SK-N-SH treated with all-trans-retinoic acid at 6 μM for 48 hours (cell line): ENCODE measurements at regions not wholly inside any gene's neighbourhood (a gene's known extent, or its start where the extent isn't known, plus 50 kb on each side); places are given as distances from the start of the nearest gene placed in this dataset.
"Not testable (repeated sequence)": the region's sequence is repeated elsewhere in the genome, so short reads cannot be mapped to it uniquely, and the experiment has no call there.

Source experiments
- ATAC-seq: fragments of 200-7000 bp; cut with Tn5 transposase; 3 replicates; pipeline ENCODE4 v1.9.1; 2020; ENCODE audit warnings: mild to moderate bottlenecking, moderate library complexity
- ARNTL ChIP-seq: fragments of 450-650 bp; formaldehyde crosslinking; IDR thresholded peaks from 2 replicates; pipeline ENCODE4 v1.5.0; 2020; ENCODE audit warnings: low read depth, mild to moderate bottlenecking, moderate library complexity, borderline replicate concordance
- CREB5 ChIP-seq: fragments of 250-450 bp; sonication (Bioruptor Pico); IDR thresholded peaks from 2 replicates; pipeline ENCODE4 v1.5.1; 2020; ENCODE audit warnings: low read depth, mild to moderate bottlenecking, moderate library complexity
- CSDC2 ChIP-seq: fragments of 250-450 bp; sonication (Bioruptor Pico); IDR thresholded peaks from 2 replicates; pipeline ENCODE4 v1.5.0; 2020; ENCODE audit warnings: mild to moderate bottlenecking, moderate library complexity
- GLIS3 ChIP-seq: fragments of 250-450 bp; sonication (Bioruptor Pico); IDR thresholded peaks from 2 replicates; pipeline ENCODE4 v1.5.0; 2020; ENCODE audit warnings: mild to moderate bottlenecking, moderate library complexity
- ISL1 ChIP-seq: fragments of 250-450 bp; sonication (Bioruptor Pico); IDR thresholded peaks from 2 replicates; pipeline ENCODE4 v2.1.2; 2022; ENCODE audit warnings: mild to moderate bottlenecking, moderate library complexity
- OSR1 ChIP-seq: fragments of 250-450 bp; sonication (Bioruptor Pico); IDR thresholded peaks from 2 replicates; pipeline ENCODE4 v1.8.0; 2022; ENCODE audit warnings: moderate library complexity, mild to moderate bottlenecking, inconsistent platforms
- POU6F1 ChIP-seq: fragments of 250-450 bp; sonication (Bioruptor Pico); IDR thresholded peaks from 2 replicates; pipeline ENCODE4 v1.8.0; 2021; ENCODE audit warnings: low read depth, mild to moderate bottlenecking, moderate library complexity, borderline replicate concordance
- PPARA ChIP-seq: fragments of 250-450 bp; sonication (Bioruptor Pico); IDR thresholded peaks from 2 replicates; pipeline ENCODE4 v1.5.0; 2020; ENCODE audit warnings: mild to moderate bottlenecking, borderline replicate concordance
- SNAI2 ChIP-seq: fragments of 250-450 bp; sonication (Bioruptor Pico); IDR thresholded peaks from 2 replicates; pipeline ENCODE4 v1.5.0; 2020; ENCODE audit warnings: mild to moderate bottlenecking, moderate library complexity
- TCF4 ChIP-seq: fragments of 250-450 bp; sonication (Bioruptor Pico); IDR thresholded peaks from 2 replicates; pipeline ENCODE4 v1.8.0; 2021; ENCODE audit warnings: mild to moderate bottlenecking, moderate library complexity, borderline replicate concordance
- TOX ChIP-seq: fragments of 250-450 bp; sonication (Bioruptor Pico); IDR thresholded peaks from 2 replicates; pipeline ENCODE4 v1.8.0; 2021; ENCODE audit warnings: mild to moderate bottlenecking, moderate library complexity, borderline replicate concordance
- ZC3H10 ChIP-seq: fragments of 250-450 bp; sonication (Bioruptor Pico); IDR thresholded peaks from 2 replicates; pipeline ENCODE4 v1.5.1; 2021; ENCODE audit warnings: mild to moderate bottlenecking, moderate library complexity
- ZFP3 ChIP-seq: fragments of 250-450 bp; sonication (Bioruptor Pico); IDR thresholded peaks from 2 replicates; pipeline ENCODE4 v1.5.0; 2020; ENCODE audit warnings: mild to moderate bottlenecking, moderate library complexity
- ZFP30 ChIP-seq: fragments of 450-650 bp; formaldehyde crosslinking; IDR thresholded peaks from 2 replicates; pipeline ENCODE4 v1.5.0; 2022; ENCODE audit warnings: mild to moderate bottlenecking, moderate library complexity
- ZNF565 ChIP-seq: fragments of 450-650 bp; formaldehyde crosslinking; conservative IDR thresholded peaks from 2 replicates; pipeline ENCODE4 v1.5.0; 2020; ENCODE audit warnings: low read depth, mild to moderate bottlenecking, moderate library complexity
- ZNF70 ChIP-seq: fragments of 450-650 bp; formaldehyde crosslinking; IDR thresholded peaks from 2 replicates; pipeline ENCODE4 v1.5.0; 2020; ENCODE audit warnings: mild to moderate bottlenecking, moderate library complexity
- ZNF8 ChIP-seq: fragments of 450-650 bp; formaldehyde crosslinking; IDR thresholded peaks from 2 replicates; pipeline ENCODE4 v1.5.0; 2020; ENCODE audit warnings: mild to moderate bottlenecking, moderate library complexity
- TF ChIP-seq, protein P1 (sequence below): fragments of 250-450 bp; sonication (Bioruptor Pico); IDR thresholded peaks from 2 replicates; pipeline ENCODE4 v1.5.1; 2021; ENCODE audit warnings: mild to moderate bottlenecking, moderate library complexity
- TF ChIP-seq, protein P2 (sequence below): fragments of 250-450 bp; sonication (Bioruptor Pico); IDR thresholded peaks from 2 replicates; pipeline ENCODE4 v1.8.0; 2020; ENCODE audit warnings: mild to moderate bottlenecking, moderate library complexity, borderline replicate concordance
- TF ChIP-seq, protein P3 (sequence below): fragments of 250-450 bp; sonication (Bioruptor Pico); IDR thresholded peaks from 2 replicates; pipeline ENCODE4 v1.5.0; 2020; ENCODE audit warnings: mild to moderate bottlenecking, moderate library complexity

- TF ChIP-seq ZC3H10 (CRISPR knock-in tag) (no peak), ISL1 (CRISPR knock-in tag) (no peak), CREB5 (no peak), ZNF565 (CRISPR knock-in tag) (no peak), ZFP30 (no peak), OSR1 (CRISPR knock-in tag) (no peak), POU6F1 (CRISPR knock-in tag) (no peak), TOX (CRISPR knock-in tag) (no peak), ARNTL (no peak), TCF4 (no peak), ZNF8 (no peak)
- TF ChIP-seq, protein P1, sequence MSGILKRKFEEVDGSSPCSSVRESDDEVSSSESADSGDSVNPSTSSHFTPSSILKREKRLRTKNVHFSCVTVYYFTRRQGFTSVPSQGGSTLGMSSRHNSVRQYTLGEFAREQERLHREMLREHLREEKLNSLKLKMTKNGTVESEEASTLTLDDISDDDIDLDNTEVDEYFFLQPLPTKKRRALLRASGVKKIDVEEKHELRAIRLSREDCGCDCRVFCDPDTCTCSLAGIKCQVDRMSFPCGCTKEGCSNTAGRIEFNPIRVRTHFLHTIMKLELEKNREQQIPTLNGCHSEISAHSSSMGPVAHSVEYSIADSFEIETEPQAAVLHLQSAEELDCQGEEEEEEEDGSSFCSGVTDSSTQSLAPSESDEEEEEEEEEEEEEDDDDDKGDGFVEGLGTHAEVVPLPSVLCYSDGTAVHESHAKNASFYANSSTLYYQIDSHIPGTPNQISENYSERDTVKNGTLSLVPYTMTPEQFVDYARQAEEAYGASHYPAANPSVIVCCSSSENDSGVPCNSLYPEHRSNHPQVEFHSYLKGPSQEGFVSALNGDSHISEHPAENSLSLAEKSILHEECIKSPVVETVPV (CRISPR knock-in tag), result no peak
- no peak for ATAC-seq
Measured at GRCh38 chr5:109546461-109546860, 136.7 kb upstream of the PJA2 start.

GRCh38 chr5:109544873-109545272 is 135.1 kb upstream of the PJA2 start:
- not testable (repeated sequence) for ATAC-seq

GRCh38 chr5:109538692-109539091 is 128.9 kb upstream of the PJA2 start:
- not testable (repeated sequence) for ATAC-seq

DNA sequence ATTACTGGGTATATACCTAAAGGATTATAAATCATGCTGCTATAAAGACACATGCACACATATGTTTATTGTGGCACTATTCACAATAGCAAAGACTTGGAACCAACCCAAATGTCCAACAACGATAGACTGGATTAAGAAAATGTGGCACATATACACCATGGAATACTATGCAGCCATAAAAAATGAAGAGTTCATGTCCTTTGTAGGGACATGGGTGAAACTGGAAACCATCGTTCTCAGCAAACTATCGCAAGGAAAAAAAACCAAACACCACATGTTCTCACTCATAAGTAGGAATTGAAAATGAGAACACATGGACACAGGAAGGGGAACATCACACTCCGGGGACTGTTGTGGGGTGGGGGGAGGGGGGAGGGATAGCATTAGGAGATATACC is 125.3 kb upstream of the PJA2 start:
- ATAC-seq, result not testable (repeated sequence)

GRCh38 chr5:109533751-109534272 is 124.0 kb upstream of the PJA2 start:
- peak; percentile 81 for ATAC-seq
- peak; percentile 53; the same call in 1 of the 2 replicates for TF ChIP-seq ARNTL
- peak; percentile 29; the same call in 1 of the 2 replicates for TF ChIP-seq TOX (CRISPR knock-in tag)
- TF ChIP-seq, protein P2, sequence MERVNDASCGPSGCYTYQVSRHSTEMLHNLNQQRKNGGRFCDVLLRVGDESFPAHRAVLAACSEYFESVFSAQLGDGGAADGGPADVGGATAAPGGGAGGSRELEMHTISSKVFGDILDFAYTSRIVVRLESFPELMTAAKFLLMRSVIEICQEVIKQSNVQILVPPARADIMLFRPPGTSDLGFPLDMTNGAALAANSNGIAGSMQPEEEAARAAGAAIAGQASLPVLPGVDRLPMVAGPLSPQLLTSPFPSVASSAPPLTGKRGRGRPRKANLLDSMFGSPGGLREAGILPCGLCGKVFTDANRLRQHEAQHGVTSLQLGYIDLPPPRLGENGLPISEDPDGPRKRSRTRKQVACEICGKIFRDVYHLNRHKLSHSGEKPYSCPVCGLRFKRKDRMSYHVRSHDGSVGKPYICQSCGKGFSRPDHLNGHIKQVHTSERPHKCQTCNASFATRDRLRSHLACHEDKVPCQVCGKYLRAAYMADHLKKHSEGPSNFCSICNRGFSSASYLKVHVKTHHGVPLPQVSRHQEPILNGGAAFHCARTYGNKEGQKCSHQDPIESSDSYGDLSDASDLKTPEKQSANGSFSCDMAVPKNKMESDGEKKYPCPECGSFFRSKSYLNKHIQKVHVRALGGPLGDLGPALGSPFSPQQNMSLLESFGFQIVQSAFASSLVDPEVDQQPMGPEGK (CRISPR knock-in tag), result peak; percentile 80; the same call in 1 of the 2 replicates
- TF ChIP-seq ZC3H10 (CRISPR knock-in tag), result peak; percentile 89
- TF ChIP-seq SNAI2 (CRISPR knock-in tag), result peak; percentile 72; the same call in 1 of the 2 replicates
- peak; percentile 65 for TF ChIP-seq ZNF8
- peak; percentile 67; the same call in 1 of the 2 replicates for TF ChIP-seq POU6F1 (CRISPR knock-in tag)
- no peak for TF ChIP-seq CSDC2
- no peak for TF ChIP-seq PPARA
- TF ChIP-seq ZNF565 (CRISPR knock-in tag), result peak; percentile 66; the same call in 1 of the 2 replicates
- no peak for TF ChIP-seq OSR1 (CRISPR knock-in tag)
- peak; percentile 97 for TF ChIP-seq ISL1 (CRISPR knock-in tag)
- TF ChIP-seq GLIS3 (CRISPR knock-in tag), result peak; percentile 14; the same call in 1 of the 2 replicates
- no peak for TF ChIP-seq ZNF70
- TF ChIP-seq, protein P3, sequence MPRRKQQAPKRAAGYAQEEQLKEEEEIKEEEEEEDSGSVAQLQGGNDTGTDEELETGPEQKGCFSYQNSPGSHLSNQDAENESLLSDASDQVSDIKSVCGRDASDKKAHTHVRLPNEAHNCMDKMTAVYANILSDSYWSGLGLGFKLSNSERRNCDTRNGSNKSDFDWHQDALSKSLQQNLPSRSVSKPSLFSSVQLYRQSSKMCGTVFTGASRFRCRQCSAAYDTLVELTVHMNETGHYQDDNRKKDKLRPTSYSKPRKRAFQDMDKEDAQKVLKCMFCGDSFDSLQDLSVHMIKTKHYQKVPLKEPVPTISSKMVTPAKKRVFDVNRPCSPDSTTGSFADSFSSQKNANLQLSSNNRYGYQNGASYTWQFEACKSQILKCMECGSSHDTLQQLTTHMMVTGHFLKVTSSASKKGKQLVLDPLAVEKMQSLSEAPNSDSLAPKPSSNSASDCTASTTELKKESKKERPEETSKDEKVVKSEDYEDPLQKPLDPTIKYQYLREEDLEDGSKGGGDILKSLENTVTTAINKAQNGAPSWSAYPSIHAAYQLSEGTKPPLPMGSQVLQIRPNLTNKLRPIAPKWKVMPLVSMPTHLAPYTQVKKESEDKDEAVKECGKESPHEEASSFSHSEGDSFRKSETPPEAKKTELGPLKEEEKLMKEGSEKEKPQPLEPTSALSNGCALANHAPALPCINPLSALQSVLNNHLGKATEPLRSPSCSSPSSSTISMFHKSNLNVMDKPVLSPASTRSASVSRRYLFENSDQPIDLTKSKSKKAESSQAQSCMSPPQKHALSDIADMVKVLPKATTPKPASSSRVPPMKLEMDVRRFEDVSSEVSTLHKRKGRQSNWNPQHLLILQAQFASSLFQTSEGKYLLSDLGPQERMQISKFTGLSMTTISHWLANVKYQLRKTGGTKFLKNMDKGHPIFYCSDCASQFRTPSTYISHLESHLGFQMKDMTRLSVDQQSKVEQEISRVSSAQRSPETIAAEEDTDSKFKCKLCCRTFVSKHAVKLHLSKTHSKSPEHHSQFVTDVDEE (CRISPR knock-in tag), result peak; percentile 58; the same call in 1 of the 2 replicates
- TF ChIP-seq ZFP3 (CRISPR knock-in tag), result no peak
- TF ChIP-seq ZFP30, result no peak
- TF ChIP-seq, protein P1 (CRISPR knock-in tag), result peak; percentile 95
- TF ChIP-seq TCF4, result peak; percentile 96
